Lower leg skin (tissue), 3 donors: ENCODE measurements at regions not wholly inside any gene's neighbourhood (a gene's known extent, or its start where the extent isn't known, plus 50 kb on each side); places are given as distances from the start of the nearest gene placed in this dataset.

Experiments
- POLR2A ChIP-seq, 2 donors: fragments of 450-650 bp; IDR thresholded peaks; one replicate each; pipeline ENCODE4 v1.6.1; 2016 to 2017; ENCODE audit warnings: antibody characterized with exemption in 2 of 2, mild to moderate bottlenecking in 1 of 2, moderate library complexity in 1 of 2
- TF ChIP-seq, protein P1 (sequence below), 3 donors: fragments of 450-650 bp; IDR thresholded peaks; one replicate each; pipeline ENCODE4 v1.5.1; 2016; ENCODE audit warnings: antibody characterized with exemption in 3 of 3, mild to moderate bottlenecking in 3 of 3, moderate library complexity in 2 of 3

DNA sequence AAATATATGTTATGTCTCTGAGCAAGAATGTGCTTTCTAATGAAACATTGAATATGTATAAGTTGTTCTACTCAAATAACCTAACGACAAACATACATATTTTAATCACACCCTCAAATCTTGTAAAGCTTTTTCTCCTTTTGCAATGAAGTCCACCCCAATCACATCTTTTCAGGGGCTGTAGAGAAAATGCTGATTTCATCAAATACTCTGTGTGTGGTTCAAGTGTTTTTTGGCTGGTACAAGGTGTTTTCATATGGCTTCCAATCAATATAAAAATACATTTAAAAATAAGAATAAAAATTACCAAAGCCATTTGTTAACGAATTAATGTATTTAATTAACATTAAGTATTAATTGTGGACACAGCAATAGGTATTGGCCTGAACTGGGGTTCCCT lies 57.2 kb upstream of the TMEM196 start:
- TF ChIP-seq, protein P1, sequence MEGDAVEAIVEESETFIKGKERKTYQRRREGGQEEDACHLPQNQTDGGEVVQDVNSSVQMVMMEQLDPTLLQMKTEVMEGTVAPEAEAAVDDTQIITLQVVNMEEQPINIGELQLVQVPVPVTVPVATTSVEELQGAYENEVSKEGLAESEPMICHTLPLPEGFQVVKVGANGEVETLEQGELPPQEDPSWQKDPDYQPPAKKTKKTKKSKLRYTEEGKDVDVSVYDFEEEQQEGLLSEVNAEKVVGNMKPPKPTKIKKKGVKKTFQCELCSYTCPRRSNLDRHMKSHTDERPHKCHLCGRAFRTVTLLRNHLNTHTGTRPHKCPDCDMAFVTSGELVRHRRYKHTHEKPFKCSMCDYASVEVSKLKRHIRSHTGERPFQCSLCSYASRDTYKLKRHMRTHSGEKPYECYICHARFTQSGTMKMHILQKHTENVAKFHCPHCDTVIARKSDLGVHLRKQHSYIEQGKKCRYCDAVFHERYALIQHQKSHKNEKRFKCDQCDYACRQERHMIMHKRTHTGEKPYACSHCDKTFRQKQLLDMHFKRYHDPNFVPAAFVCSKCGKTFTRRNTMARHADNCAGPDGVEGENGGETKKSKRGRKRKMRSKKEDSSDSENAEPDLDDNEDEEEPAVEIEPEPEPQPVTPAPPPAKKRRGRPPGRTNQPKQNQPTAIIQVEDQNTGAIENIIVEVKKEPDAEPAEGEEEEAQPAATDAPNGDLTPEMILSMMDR (IDR thresholded peaks at IDR 0.05), result no peak
- TF ChIP-seq POLR2A (IDR thresholded peaks at IDR 0.05), result no peak
